Neural crest cell (in vitro differentiated cells): ENCODE measurements at regions not wholly inside any gene's neighbourhood (a gene's known extent, or its start where the extent isn't known, plus 50 kb on each side); places are given as distances from the start of the nearest gene placed in this dataset.

ENCODE experiments used
- DNase-seq: peaks from one replicate; pipeline ENCODE4 v3.0.0; 2021; ENCODE audit warnings: low read depth, mixed read lengths, low spot score
- H3K27ac Mint-ChIP-seq: one replicate; pipeline ENCODE4 v1.8.0; 2021; ENCODE audit warnings: mild to moderate bottlenecking, mixed read lengths; ENCODE audit not compliant: unreplicated experiment
- H3K27me3 Mint-ChIP-seq: 2 replicates; pipeline ENCODE4 v1.8.0; 2021; ENCODE audit warnings: low read depth, mild to moderate bottlenecking, mixed read lengths
- H3K36me3 Mint-ChIP-seq: 2 replicates; pipeline ENCODE4 v1.8.0; 2021; ENCODE audit warnings: low read depth, mild to moderate bottlenecking, mixed read lengths
- H3K4me1 Mint-ChIP-seq: 2 replicates; pipeline ENCODE4 v1.8.0; 2021; ENCODE audit warnings: mixed read lengths
- H3K4me3 Mint-ChIP-seq: one replicate; pipeline ENCODE4 v1.8.0; 2021; ENCODE audit warnings: mild to moderate bottlenecking, mixed read lengths
- H3K9me3 Mint-ChIP-seq: 2 replicates; pipeline ENCODE4 v1.8.0; 2021; ENCODE audit warnings: mixed read lengths
- CTCF ChIP-seq: fragments of 200-600 bp; sonication (generic); conservative IDR thresholded peaks from 2 replicates; pipeline ENCODE4 v1.5.0; 2021; ENCODE audit warnings: antibody characterized with exemption, mild to moderate bottlenecking

- Mint-ChIP-seq H3K9me3 (peaks cover 5% of the 10 kb centered on the region), H3K27me3 (no peaks in the 10 kb centered on the region), H3K27ac (no peak overlapping the region), H3K4me1 (peaks cover 20% of the 10 kb centered on the region), H3K4me3 (no peak overlapping the region), H3K36me3 (no peaks in the 10 kb centered on the region)
- TF ChIP-seq CTCF, result no peak
- DNase-seq, result no peak
Measured at GRCh38 chr10:43855667-43856210, 207.1 kb upstream of the ZNF32 start.

- Mint-ChIP-seq H3K4me1 (peaks cover 20% of the 10 kb centered on the region), H3K36me3 (no peaks in the 10 kb centered on the region), H3K27me3 (no peaks in the 10 kb centered on the region), H3K9me3 (peaks cover 5% of the 10 kb centered on the region), H3K27ac (no peak overlapping the region), H3K4me3 (no peak overlapping the region)
- DNase-seq, result no peak
- TF ChIP-seq CTCF, result no peak
Measured at GRCh38 chr10:43854007-43854406, 205.3 kb upstream of the ZNF32 start.

GRCh38 chr10:43853369-43853768 is 204.7 kb upstream of the ZNF32 start:
- H3K36me3 Mint-ChIP-seq, result no peaks in the 10 kb centered on the region
- H3K27ac Mint-ChIP-seq, result peak overlapping the region; percentile 92
- peaks cover 5% of the 10 kb centered on the region for H3K9me3 Mint-ChIP-seq
- H3K27me3 Mint-ChIP-seq, result no peaks in the 10 kb centered on the region
- H3K4me3 Mint-ChIP-seq, result no peak overlapping the region
- DNase-seq, result no peak
- H3K4me1 Mint-ChIP-seq, result peaks cover 20% of the 10 kb centered on the region
- no peak for TF ChIP-seq CTCF

- H3K36me3 Mint-ChIP-seq, result no peaks in the 10 kb centered on the region
- H3K27me3 Mint-ChIP-seq, result no peaks in the 10 kb centered on the region
- H3K9me3 Mint-ChIP-seq, result peaks cover 8% of the 10 kb centered on the region
- H3K4me1 Mint-ChIP-seq, result peaks cover 20% of the 10 kb centered on the region
- TF ChIP-seq CTCF, result no peak
- no peak overlapping the region for H3K4me3 Mint-ChIP-seq
- peak overlapping the region; percentile 70 for H3K27ac Mint-ChIP-seq
- DNase-seq, result no peak
Measured at GRCh38 chr10:43852644-43853214, 204.0 kb upstream of the ZNF32 start.

GRCh38 chr10:43852149-43852548 is 203.5 kb upstream of the ZNF32 start:
- Mint-ChIP-seq H3K9me3 (peaks cover 9% of the 10 kb centered on the region), H3K4me1 (peaks cover 20% of the 10 kb centered on the region), H3K27me3 (no peaks in the 10 kb centered on the region), H3K27ac (no peak overlapping the region), H3K4me3 (no peak overlapping the region), H3K36me3 (no peaks in the 10 kb centered on the region)
- TF ChIP-seq CTCF, result no peak
- DNase-seq, result no peak
